GM12891 (cell line): ENCODE measurements at regions not wholly inside any gene's neighbourhood (a gene's known extent, or its start where the extent isn't known, plus 50 kb on each side); places are given as distances from the start of the nearest gene placed in this dataset.

ENCODE experiments used
- PAX5 ChIP-seq: IDR thresholded peaks from 2 replicates; pipeline ENCODE4 v1.6.1; 2011; ENCODE audit warnings: low read length, moderate library complexity, mild to moderate bottlenecking; ENCODE audit not compliant: insufficient read depth, severe bottlenecking
- POLR2A ChIP-seq: IDR thresholded peaks from 2 replicates; pipeline ENCODE4 v1.6.1; 2011; ENCODE audit warnings: low read depth, low read length, control low read depth
- POLR2AphosphoS5 ChIP-seq: IDR thresholded peaks from 2 replicates; pipeline ENCODE4 v1.6.1; 2011; ENCODE audit warnings: low read depth, low read length, control low read depth
- SPI1 ChIP-seq: IDR thresholded peaks from 2 replicates; pipeline ENCODE4 v1.6.1; 2011; ENCODE audit warnings: low read depth, low read length, control low read depth

GRCh38 chr13:33349288-33349985, 63.9 kb upstream of the STARD13 start:
- TF ChIP-seq POLR2A = no peak
- TF ChIP-seq POLR2AphosphoS5 = no peak
- no peak for TF ChIP-seq SPI1
- no peak for TF ChIP-seq PAX5
